ENCODE measurements at regions not wholly inside any gene's neighbourhood (a gene's known extent, or its start where the extent isn't known, plus 50 kb on each side); places are given as distances from the start of the nearest gene placed in this dataset.

DNA sequence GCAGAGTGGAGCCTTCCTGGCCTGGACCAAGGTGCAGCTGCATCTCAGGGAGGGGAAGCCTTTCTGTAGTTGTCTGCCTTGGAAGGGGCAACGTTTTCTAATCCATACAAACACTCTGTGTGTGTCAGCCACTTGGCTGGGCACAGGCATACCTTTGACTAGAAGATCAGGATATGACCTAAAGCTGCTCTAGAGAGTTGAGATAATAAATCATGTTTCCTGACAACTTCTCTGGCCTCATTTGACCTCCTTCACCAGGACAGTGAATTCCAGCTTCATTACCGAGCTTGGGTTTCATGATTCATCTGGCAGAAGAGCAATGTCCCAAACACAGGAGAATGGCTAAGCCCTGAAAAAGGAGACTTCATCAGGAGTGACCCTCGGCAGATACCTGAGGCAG is 89.6 kb upstream of the KIT start:
- DNase-seq (no peak), ATAC-seq (no peak)
- no peaks in the 10 kb centered on the region for H3K36me3 ChIP-seq
- no peaks in the 10 kb centered on the region for H3K27me3 ChIP-seq
- intact Hi-C loops (cut with DNase I) = no loop called here
- no peak overlapping the region for H3K27ac ChIP-seq
- no peak overlapping the region for H3K4me3 ChIP-seq
- H3K4me1 ChIP-seq = no peaks in the 10 kb centered on the region
- TF ChIP-seq, protein P1, sequence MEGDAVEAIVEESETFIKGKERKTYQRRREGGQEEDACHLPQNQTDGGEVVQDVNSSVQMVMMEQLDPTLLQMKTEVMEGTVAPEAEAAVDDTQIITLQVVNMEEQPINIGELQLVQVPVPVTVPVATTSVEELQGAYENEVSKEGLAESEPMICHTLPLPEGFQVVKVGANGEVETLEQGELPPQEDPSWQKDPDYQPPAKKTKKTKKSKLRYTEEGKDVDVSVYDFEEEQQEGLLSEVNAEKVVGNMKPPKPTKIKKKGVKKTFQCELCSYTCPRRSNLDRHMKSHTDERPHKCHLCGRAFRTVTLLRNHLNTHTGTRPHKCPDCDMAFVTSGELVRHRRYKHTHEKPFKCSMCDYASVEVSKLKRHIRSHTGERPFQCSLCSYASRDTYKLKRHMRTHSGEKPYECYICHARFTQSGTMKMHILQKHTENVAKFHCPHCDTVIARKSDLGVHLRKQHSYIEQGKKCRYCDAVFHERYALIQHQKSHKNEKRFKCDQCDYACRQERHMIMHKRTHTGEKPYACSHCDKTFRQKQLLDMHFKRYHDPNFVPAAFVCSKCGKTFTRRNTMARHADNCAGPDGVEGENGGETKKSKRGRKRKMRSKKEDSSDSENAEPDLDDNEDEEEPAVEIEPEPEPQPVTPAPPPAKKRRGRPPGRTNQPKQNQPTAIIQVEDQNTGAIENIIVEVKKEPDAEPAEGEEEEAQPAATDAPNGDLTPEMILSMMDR (IDR thresholded peaks at IDR 0.05) = no peak
- no peaks in the 10 kb centered on the region for H3K9me3 ChIP-seq

DNA sequence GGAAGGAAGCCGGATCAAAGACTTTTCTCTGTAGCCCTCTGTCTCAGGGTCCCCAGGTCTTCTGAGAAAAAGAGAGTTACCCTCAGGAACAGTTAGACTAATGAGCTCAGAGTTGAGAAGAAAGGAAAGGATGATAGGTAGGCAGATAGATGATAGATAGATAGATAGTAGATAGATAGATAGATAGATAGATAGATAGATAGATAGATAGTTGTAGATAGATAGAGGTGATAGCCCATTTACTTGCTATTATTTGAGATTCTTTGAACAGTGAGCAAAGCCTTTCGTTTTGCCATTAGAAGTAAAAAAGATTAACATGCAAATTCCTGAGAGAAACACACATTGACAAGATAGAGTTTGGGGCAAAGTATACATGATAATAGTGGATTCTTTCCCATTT is 86.9 kb upstream of the KIT start:
- TF ChIP-seq, protein P1 (IDR thresholded peaks at IDR 0.05) = no peak
- H3K4me3 ChIP-seq = no peak overlapping the region
- H3K27ac ChIP-seq = no peak overlapping the region
- H3K36me3 ChIP-seq = no peaks in the 10 kb centered on the region
- no peak for DNase-seq
- no peaks in the 10 kb centered on the region for H3K4me1 ChIP-seq
- H3K27me3 ChIP-seq = no peaks in the 10 kb centered on the region
- intact Hi-C loops (cut with DNase I) = no loop called here
- no peaks in the 10 kb centered on the region for H3K9me3 ChIP-seq
- no peak for ATAC-seq

- Histone ChIP-seq H3K4me1 (no peaks in the 10 kb centered on the region), H3K4me3 (no peak overlapping the region), H3K27me3 (no peaks in the 10 kb centered on the region), H3K36me3 (no peaks in the 10 kb centered on the region), H3K9me3 (no peaks in the 10 kb centered on the region), H3K27ac (no peak overlapping the region)
- intact Hi-C loops (cut with DNase I) = no loop called here
- TF ChIP-seq, protein P1 (IDR thresholded peaks at IDR 0.05) = no peak
- DNase-seq = no peak
- ATAC-seq = no peak
Observed at GRCh38 chr4:54571293-54572151, 86.2 kb upstream of the KIT start.

GRCh38 chr4:54572152-54572542 is 85.6 kb upstream of the KIT start:
- no peak for DNase-seq
- Histone ChIP-seq H3K36me3 (no peaks in the 10 kb centered on the region), H3K27me3 (no peaks in the 10 kb centered on the region), H3K9me3 (no peaks in the 10 kb centered on the region), H3K27ac (no peak overlapping the region), H3K4me1 (no peaks in the 10 kb centered on the region), H3K4me3 (no peak overlapping the region)
- TF ChIP-seq, protein P1 (IDR thresholded peaks at IDR 0.05) = no peak
- ATAC-seq = no peak
- intact Hi-C loops (cut with DNase I) = no loop called here

- Histone ChIP-seq H3K4me3 (no peak overlapping the region), H3K4me1 (no peaks in the 10 kb centered on the region), H3K36me3 (no peaks in the 10 kb centered on the region), H3K9me3 (no peaks in the 10 kb centered on the region), H3K27ac (no peak overlapping the region), H3K27me3 (no peaks in the 10 kb centered on the region)
- TF ChIP-seq, protein P1 (IDR thresholded peaks at IDR 0.05) = no peak
- ATAC-seq (no peak), DNase-seq (no peak)
- intact Hi-C loops (cut with DNase I) = no loop called here
Observed at GRCh38 chr4:54574500-54574899, 83.3 kb upstream of the KIT start.

Data from left lung (tissue), 4 donors.